K562 (cell line): ENCODE measurements at regions not wholly inside any gene's neighbourhood (a gene's known extent, or its start where the extent isn't known, plus 50 kb on each side); places are given as distances from the start of the nearest gene placed in this dataset.

ENCODE experiments used
- ATAC-seq: fragments of 200-7000 bp; cut with Tn5 transposase; 3 replicates; pipeline ENCODE4 v1.9.1; 2020; ENCODE audit warnings: moderate library complexity
- BruUV-seq: library from RNA; stranded (reverse); fragments of 400-500 nt; replicated peaks from 2 replicates; lab custom pipeline; 2021; lab: Mats Ljungman, UMichigan
- CTCF ChIA-PET: fragments of 300-600 bp; formaldehyde crosslinking; extraction: SDS; loops from one replicate; lab custom pipeline; 2021; ENCODE audit warnings: low intra/inter-chr PET ratio; lab: Yijun Ruan, JAX
- POLR2A ChIA-PET: fragments of 300-600, 350-650 bp; sonication (Branson Sonifier 250); formaldehyde crosslinking; extraction: SDS; loops from one replicate; lab custom pipeline; 2021; ENCODE audit warnings: antibody characterized with exemption, inconsistent platforms; lab: Yijun Ruan, JAX
- DNase-seq, 4 experiments: peaks; one replicate each; pipeline versions ENCODE4 v3.0.0 to v3.0.0-alpha.2; 2011 to 2018; ENCODE audit warnings: low spot score in 3 of 4, mixed read lengths in 3 of 4; ENCODE audit errors: extremely low read depth in 1 of 4
- FAIRE-seq: peaks from 2 replicates; lab custom pipeline; 2011; peaks lifted over from hg19 to GRCh38; lab: Jason Lieb, UNC
- H2AFZ ChIP-seq: 2 replicates; pipeline ENCODE4 v1.6.0; 2011; ENCODE audit warnings: low read depth, low read length, control low read depth, inconsistent platforms
- H3K27ac ChIP-seq: fragments of 200-600 bp; 3 replicates; pipeline ENCODE4 v1.8.0; 2011; ENCODE audit warnings: low read depth, mild to moderate bottlenecking, control low read depth, inconsistent platforms, low read length, moderate library complexity, mixed read lengths; ENCODE audit errors: extremely low read depth
- H3K27me3 ChIP-seq, 2 experiments: fragments of 300-600 bp in 1 of 2; 2 replicates in 1 of 2; 3 replicates in 1 of 2; pipeline versions ENCODE4 v1.6.0 to v1.8.0; 2011; ENCODE audit warnings: inconsistent platforms in 2 of 2, low read length in 2 of 2, mild to moderate bottlenecking in 1 of 2, mixed read lengths in 1 of 2, moderate library complexity in 1 of 2; ENCODE audit not compliant: control insufficient read depth in 2 of 2, insufficient read depth in 2 of 2
- H3K36me3 ChIP-seq: fragments of 300-600 bp; 3 replicates; pipeline ENCODE4 v1.8.0; 2011; ENCODE audit warnings: mild to moderate bottlenecking, low read length, inconsistent platforms; ENCODE audit not compliant: control insufficient read depth, insufficient read depth
- H3K4me1 ChIP-seq, 2 experiments: fragments of 200-600 bp in 1 of 2; replicated peaks in 1 of 2; 2 replicates in 1 of 2; 3 replicates in 1 of 2; pipeline versions ENCODE4 v1.5.1 to v1.8.0; 2011; ENCODE audit warnings: inconsistent platforms in 2 of 2, low read length in 2 of 2, mild to moderate bottlenecking in 1 of 2, mixed read lengths in 1 of 2, moderate library complexity in 1 of 2; ENCODE audit not compliant: control insufficient read depth in 2 of 2, insufficient read depth in 2 of 2
- H3K4me2 ChIP-seq: 2 replicates; pipeline ENCODE4 v1.6.1; 2011; ENCODE audit warnings: low read length, control low read depth, inconsistent platforms, mixed read lengths; ENCODE audit not compliant: insufficient read depth
- H3K4me3 ChIP-seq: fragments of 200-600 bp; sonication (generic), shearing (Covaris generic); 2 replicates; pipeline ENCODE4 v1.5.1; 2016; ENCODE audit warnings: control low read depth, inconsistent platforms
- H3K79me2 ChIP-seq: fragments of 200-600 bp; 3 replicates; pipeline ENCODE4 v1.8.0; 2011; ENCODE audit warnings: low read length, inconsistent platforms; ENCODE audit not compliant: control insufficient read depth, insufficient read depth
- H3K9ac ChIP-seq, 2 experiments: 2 replicates each; pipeline versions ENCODE4 v1.6.0 to v1.6.1; 2011; ENCODE audit warnings: low read depth in 2 of 2, low read length in 2 of 2, control low read depth in 1 of 2, inconsistent platforms in 1 of 2, mild to moderate bottlenecking in 1 of 2, mixed read lengths in 1 of 2; ENCODE audit not compliant: insufficient read depth in 1 of 2
- H3K9me1 ChIP-seq: one replicate; pipeline ENCODE4 v1.6.0; 2011; ENCODE audit warnings: inconsistent platforms, mild to moderate bottlenecking, low read length, moderate library complexity; ENCODE audit not compliant: control insufficient read depth, insufficient read depth
- H3K9me3 ChIP-seq: replicated peaks from 2 replicates; pipeline ENCODE4 v1.5.1; 2011; ENCODE audit warnings: low read depth, low read length, inconsistent platforms; ENCODE audit not compliant: control insufficient read depth, insufficient read depth
- H4K20me1 ChIP-seq: replicated peaks from 2 replicates; pipeline ENCODE4 v1.6.1; 2011; ENCODE audit warnings: low read length, inconsistent platforms, mixed read lengths; ENCODE audit not compliant: control insufficient read depth, insufficient read depth
- AFF1 ChIP-seq, 2 experiments: fragments of 450-650 bp; IDR thresholded peaks; 2 replicates each; pipeline ENCODE4 v1.6.1; 2018; ENCODE audit warnings: mild to moderate bottlenecking in 2 of 2, low read depth in 1 of 2; ENCODE audit not compliant: partially characterized antibody in 2 of 2
- C11orf30 ChIP-seq: fragments of 450-650 bp; IDR thresholded peaks from 2 replicates; pipeline ENCODE4 v1.6.1; 2016; ENCODE audit warnings: low read depth, mild to moderate bottlenecking
- CBFA2T2 ChIP-seq: fragments of 450-650 bp; conservative IDR thresholded peaks from 2 replicates; pipeline ENCODE4 v1.6.1; 2017; ENCODE audit warnings: mild to moderate bottlenecking
- CXXC5 ChIP-seq: fragments of 250-450 bp; sonication (Bioruptor Pico); IDR thresholded peaks from 2 replicates; pipeline ENCODE4 v1.8.0; 2022; ENCODE audit warnings: inconsistent platforms, mild to moderate bottlenecking, moderate library complexity
- LARP7 ChIP-seq: fragments of 450-650 bp; IDR thresholded peaks from 2 replicates; pipeline ENCODE4 v1.6.1; 2016
- SMAD1 ChIP-seq: fragments of 150-350 bp; IDR thresholded peaks from 2 replicates; pipeline ENCODE4 v1.6.1; 2014; ENCODE audit warnings: low read length, low read depth; ENCODE audit not compliant: partially characterized antibody
- SRSF9 ChIP-seq: fragments of 200-400 bp; formaldehyde crosslinking; IDR thresholded peaks from 2 replicates; pipeline ENCODE4 v1.6.1; 2017; ENCODE audit warnings: low read depth, low read length, borderline replicate concordance
- TFAP4 ChIP-seq: sonication (generic); formaldehyde crosslinking; IDR thresholded peaks from 2 replicates; pipeline ENCODE4 v1.8.0; 2022; ENCODE audit warnings: missing genetic modification reagents, mild to moderate bottlenecking, moderate library complexity, borderline replicate concordance
- ZNF696 ChIP-seq: fragments of 250-450 bp; sonication (Bioruptor Pico); conservative IDR thresholded peaks from 2 replicates; pipeline ENCODE4 v1.4.0; 2020; ENCODE audit warnings: mild to moderate bottlenecking, moderate library complexity
- WGBS: fragments of 100-300 bp; shearing (Covaris generic); methylation state at CpG from one replicate; pipeline ENCODE4 v1.1.6; 2016; ENCODE audit warnings: low coverage, mixed read lengths; ENCODE audit not compliant: insufficient coverage; ENCODE audit errors: missing lambda C conversion rate; 5-methylcytosine and 5-hydroxymethylcytosine counted together
- in situ Hi-C: fragments of 300-500 bp; cut with MboI; formaldehyde crosslinking; loops from 4 replicates; pipeline ENCODE4 v1.15.0; 2018; ENCODE audit warnings: inconsistent platforms, mixed read lengths
- intact Hi-C: fragments of 100-400 bp; cut with micrococcal nuclease; formaldehyde crosslinking; loops from 2 replicates; pipeline ENCODE4 v1.14.2; 2022

GRCh38 chr7:9890092-9890491 lies 1083.6 kb upstream of the PHF14 start:
- Histone ChIP-seq H3K9ac (no peak overlapping the region), H3K9me1 (no peaks in the 10 kb centered on the region), H3K4me1 (no peaks in the 10 kb centered on the region), H2AFZ (no peak overlapping the region), H3K27ac (no peak overlapping the region), H3K9me3 (no peaks in the 10 kb centered on the region), H3K27me3 (no peaks in the 10 kb centered on the region), H3K36me3 (no peaks in the 10 kb centered on the region), H3K79me2 (no peaks in the 10 kb centered on the region), H3K4me3 (no peak overlapping the region), H4K20me1 (no peaks in the 10 kb centered on the region), H3K4me2 (no peak overlapping the region)
- ChIA-PET POLR2A (no interaction called here), CTCF (no interaction called here)
- TF ChIP-seq CBFA2T2 (no peak), C11orf30 (no peak), CXXC5 (no peak), LARP7 (no peak), SMAD1 (no peak), ZNF696 (CRISPR knock-in tag) (no peak), SRSF9 (no peak), AFF1 (IDR thresholded peaks at IDR 0.05; ENCODE audit: low read depth in 1 of 2, partially characterized antibody in 2 of 2) (no peak), TFAP4 (no peak)
- FAIRE-seq (no peak), DNase-seq (no peak), ATAC-seq (no peak)
- intact Hi-C loops (no loop called here), in situ Hi-C loops (no loop called here)
- no TSS peak for BruUV-seq
- 10% methylated on average over 2 of the region's 3 CpGs for WGBS
